Right hindlimb (tissue), 1 donor: ENCODE measurements at regions not wholly inside any gene's neighbourhood (a gene's known extent, or its start where the extent isn't known, plus 50 kb on each side); places are given as distances from the start of the nearest gene placed in this dataset.
A peak's percentile ranks its signal among the peaks of the same experiment; 100 is the strongest.
"Not testable (repeated sequence)": the region's sequence is repeated elsewhere in the genome, so short reads cannot be mapped to it uniquely, and the experiment has no call there.

Source experiments
- DNase-seq: peaks from one replicate; pipeline ENCODE4 v3.0.0-alpha.2; 2018

GRCh38 chr1:166395729-166396128, 228.9 kb upstream of the FAM78B start:
- DNase-seq, result no peak

DNA sequence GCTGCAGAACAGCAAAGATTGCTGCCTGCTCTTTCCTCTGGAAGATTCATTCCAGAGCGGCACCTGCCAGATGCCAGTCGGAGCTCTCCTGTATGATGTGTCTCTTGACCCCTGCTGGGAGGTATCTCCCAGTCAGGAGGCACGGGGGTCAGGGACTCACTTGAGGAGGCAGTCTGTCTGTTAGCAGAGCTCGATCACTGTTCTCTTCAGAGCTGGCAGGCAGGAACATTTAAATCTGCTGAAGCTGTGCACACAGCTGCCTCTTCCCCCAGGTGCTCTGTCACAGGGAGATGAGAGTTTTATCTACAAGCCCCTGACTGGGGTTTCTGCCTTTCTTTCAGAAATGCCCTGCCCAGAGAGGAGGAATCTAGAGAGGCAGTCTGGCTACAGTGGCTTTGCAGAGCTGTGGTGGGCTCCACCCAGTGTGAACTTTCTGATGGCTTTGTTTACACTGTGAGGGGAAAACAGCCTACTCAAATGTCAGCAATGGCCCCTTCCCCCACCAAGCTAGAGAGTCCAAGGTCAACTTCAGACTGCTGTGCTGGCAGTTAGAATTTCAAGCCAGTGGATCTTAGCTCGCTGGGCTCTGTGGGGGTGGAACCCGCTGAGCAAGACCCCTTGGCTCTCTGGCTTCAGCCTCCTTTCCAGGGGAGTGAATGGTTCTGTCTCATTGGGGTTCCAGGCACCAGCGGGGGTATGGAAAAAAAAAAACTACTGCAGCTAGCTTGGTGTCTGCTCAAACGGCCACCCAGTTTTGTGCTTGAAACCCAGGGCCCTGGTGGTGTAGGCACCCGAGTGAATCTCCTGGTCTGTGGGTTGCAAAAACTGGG, 242.7 kb upstream of the FAM78B start:
- not testable (repeated sequence) for DNase-seq

DNA sequence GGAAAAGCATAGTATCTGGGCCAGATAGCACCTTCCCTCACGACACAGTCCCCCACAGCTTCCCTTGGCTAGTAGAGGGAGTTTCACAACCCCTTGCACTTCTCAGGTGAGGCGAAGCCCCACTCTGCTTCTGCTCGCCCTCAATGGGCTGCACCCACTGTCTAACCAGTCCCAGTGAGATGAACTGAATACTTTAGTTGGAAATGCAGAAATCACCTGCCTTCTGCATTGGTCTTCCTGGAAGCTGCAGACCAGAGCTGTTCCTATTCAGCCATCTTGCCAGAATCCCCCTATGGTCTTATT, 243.2 kb upstream of the FAM78B start:
- no peak for DNase-seq

GRCh38 chr1:166416831-166417230, 250.0 kb upstream of the FAM78B start:
- DNase-seq, result not testable (repeated sequence)

DNA sequence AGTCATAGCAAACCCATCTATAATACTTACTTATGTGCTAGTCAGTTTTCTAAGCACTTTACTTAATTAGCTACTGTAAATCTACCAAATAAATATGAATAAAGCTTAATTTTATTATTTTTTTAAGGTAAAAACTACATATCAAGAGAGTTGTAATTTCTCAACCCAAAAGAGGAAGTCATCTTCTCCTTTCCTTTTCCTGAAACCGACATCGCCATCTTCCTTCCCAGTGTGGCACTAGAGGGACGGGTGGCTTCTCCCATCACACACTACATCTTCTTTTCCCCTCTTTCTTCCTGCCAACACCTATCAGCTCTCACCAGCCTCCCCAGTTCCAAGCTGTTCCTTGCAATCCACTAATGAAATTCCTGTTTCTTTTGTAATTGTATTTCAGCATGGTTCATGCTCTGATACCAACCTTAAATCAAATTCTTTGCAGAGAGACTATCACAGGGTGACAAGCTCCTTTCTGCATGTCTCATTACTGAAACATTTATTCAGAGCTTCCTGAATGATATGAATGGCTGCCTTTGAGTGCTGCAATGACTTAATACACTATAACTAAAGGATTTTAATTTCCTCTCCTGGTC, 251.6 kb upstream of the FAM78B start:
- no peak for DNase-seq

DNA sequence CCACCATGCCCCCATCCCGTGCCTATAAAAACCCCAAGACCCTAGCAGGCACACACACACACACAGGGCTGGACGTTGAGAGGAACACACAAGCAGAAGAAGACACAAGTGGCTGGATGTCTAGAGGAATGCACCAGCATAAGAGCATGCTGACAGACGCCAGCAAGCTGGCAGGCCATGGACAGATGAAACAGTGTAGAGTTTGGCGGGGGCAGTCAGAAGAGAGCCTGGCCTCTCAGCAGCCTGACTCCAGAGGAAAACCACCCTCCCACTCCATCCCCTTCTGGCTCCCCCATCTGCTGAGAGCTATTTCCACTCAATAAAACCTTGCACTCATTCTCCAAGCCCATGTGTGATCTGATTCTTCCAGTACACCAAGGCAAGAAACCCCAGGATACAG, 255.8 kb upstream of the FAM78B start:
- DNase-seq, result not testable (repeated sequence)

DNA sequence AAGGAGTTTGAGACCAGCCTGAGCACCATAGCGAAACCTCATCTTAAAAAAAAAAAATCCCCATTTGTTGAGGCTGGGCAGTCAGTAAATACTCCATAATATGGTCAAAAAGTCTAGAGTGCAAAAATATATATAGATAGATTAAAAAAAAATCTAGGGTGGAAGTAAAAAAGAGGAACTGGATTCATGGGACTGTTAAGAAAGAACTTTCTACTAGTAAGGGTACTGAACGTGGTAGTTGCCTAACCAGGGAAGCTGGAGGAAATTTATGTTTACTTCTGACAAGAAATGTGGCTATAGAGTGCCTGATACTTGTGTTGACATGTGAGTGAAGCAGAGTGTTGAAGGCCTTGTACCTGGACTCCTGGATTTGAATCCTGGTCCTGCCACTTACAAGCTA, 265.9 kb upstream of the FAM78B start:
- no peak for DNase-seq

- not testable (repeated sequence) for DNase-seq
Measured at GRCh38 chr1:166433404-166434304, 266.9 kb upstream of the FAM78B start.

- DNase-seq, result no peak
Measured at GRCh38 chr1:166457700-166458099, 290.9 kb upstream of the FAM78B start.

GRCh38 chr1:166464333-166464732, 297.5 kb upstream of the FAM78B start:
- DNase-seq, result no peak

DNA sequence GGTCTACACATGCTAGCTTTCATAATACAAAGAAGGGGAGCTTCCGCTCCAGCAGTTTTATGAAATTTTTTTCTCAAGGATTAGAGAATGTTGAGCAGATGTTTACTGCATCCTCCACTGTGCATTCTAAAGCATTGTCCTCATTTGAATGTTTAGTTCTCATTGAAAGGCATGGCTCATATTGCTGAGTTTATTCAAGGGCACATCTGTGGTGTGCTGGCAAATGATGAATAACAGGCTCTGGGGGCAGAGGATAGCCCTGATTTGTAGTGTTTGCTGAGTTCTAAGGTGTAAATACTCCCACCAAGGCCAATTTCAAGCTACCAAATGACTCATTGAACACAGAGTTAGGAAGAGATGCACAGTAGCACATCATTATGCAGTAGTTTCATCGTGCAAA, 303.2 kb upstream of the FAM78B start:
- no peak for DNase-seq

DNA sequence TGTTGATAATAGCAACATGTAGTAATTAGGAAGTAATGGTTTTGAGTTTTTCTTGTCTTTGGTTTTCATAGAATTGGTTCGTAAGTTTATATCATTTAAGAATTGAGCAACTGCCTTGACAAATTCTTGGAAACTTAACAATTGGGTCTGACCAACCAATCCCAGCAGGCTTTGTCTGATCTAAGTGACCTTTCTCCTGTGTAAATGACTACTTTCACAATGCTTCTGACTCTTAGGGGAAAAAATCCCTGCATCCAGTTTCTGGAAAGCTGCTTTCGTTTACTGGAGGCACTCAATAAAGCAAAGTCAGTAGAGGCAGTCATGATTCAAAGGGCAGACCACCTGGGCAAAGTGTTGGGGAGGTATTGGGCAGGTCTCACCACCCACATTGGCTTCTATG, 303.6 kb upstream of the FAM78B start:
- DNase-seq, result no peak

GRCh38 chr1:166471359-166471758, 304.6 kb upstream of the FAM78B start:
- no peak for DNase-seq

GRCh38 chr1:166479052-166479631, 312.3 kb upstream of the FAM78B start:
- DNase-seq, result peak; percentile 28

DNA sequence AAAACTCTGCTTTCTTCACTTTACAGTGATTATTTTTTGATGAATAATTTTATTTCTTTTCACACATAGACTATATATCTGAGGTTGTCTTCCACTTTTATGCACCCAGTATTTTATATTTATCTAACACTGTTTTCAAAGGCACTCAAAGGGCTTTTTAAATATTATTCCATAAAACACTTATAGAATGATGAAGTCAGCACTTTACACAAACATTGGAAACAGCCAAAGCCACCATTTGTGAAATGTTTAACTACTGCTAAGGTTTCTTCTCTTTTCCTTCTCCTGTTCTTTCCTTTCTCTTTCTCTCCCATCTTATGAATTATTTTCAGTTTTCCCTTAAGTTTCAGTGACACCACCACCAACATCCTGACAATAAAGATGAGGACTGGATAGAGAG, 317.7 kb upstream of the FAM78B start:
- no peak for DNase-seq

GRCh38 chr1:166484871-166485270, 318.1 kb upstream of the FAM78B start:
- DNase-seq, result no peak

- no peak for DNase-seq
Measured at GRCh38 chr1:166485620-166486019, 318.8 kb upstream of the FAM78B start.

- no peak for DNase-seq
Measured at GRCh38 chr1:166488327-166488726, 321.5 kb upstream of the FAM78B start.

GRCh38 chr1:166489356-166489669, 322.5 kb upstream of the FAM78B start:
- no peak for DNase-seq

DNA sequence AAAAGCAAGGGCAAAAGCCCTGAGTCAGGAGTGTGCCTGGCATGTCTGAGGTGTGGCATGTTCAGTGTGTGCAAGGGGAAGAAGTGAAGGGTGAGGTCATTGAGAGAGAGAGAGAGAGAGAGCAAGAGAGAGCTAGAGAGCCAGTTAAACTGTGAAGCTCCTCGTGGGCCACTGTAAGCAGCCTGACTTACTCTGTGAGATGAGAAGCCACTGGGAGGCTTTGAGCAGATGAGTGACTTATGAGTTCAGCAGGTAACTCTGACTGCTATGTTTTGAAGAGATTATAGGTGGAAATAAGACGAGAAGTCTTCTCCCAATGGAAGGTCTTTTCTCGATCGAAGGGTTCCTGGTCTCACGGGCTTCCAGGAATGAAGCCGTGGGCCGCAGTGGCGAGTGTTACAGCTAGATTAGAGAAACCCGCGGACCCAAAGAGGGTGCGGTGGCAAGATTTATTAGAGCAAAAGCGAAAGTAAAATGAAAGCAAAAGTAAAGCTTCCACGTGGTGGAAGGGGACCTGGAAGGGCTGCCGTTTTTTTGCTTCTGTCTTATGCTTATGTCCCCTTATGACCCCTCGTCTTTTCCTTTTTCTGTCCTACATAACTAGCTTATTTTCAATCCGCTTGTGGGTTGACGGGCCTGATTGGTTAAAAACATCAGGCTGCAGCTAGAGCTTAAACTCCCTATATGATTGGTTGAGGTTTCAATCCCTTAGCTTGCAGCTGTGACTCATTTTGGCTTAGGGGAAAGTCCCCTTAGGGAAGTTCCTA, 323.1 kb upstream of the FAM78B start:
- no peak for DNase-seq

DNA sequence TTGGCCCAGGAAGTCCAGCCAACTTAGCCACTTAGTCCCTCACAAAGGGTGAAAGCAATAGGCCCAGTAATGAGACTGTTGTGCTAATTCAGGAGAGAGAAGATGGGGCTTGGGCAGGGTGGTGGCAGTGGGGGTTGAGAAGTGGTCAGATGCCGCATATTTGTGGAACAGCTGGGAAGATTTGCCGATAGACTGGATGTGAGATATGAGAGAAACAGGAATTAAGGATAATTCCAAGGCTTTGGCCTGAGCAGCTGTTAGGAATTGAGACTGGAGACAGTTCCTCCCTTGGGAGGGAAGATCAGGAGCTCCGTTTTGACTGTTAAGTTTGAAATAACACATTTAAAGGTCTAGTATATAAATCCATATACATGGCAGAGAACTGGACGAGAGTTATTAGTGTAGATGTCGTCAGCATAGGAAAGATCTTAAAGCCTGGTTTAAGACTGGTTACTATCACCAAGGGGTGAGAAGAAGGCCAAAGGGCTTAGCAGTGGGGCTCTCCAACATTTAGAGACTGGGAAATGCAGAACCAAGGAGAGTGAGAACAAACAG, 323.7 kb upstream of the FAM78B start:
- DNase-seq, result no peak

GRCh38 chr1:166493765-166494164, 327.0 kb upstream of the FAM78B start:
- DNase-seq, result not testable (repeated sequence)
